Brain microvascular endothelial cell (primary cell): ENCODE measurements at regions not wholly inside any gene's neighbourhood (a gene's known extent, or its start where the extent isn't known, plus 50 kb on each side); places are given as distances from the start of the nearest gene placed in this dataset.
"Not testable (repeated sequence)": the region's sequence is repeated elsewhere in the genome, so short reads cannot be mapped to it uniquely, and the experiment has no call there.

Source experiments
- DNase-seq: peaks from one replicate; pipeline ENCODE4 v3.0.0-alpha.2; 2020
- H3K27ac ChIP-seq: fragments of 250-450 bp; sonication (Bioruptor Pico); 2 replicates; pipeline ENCODE4 v1.5.1; 2020; ENCODE audit warnings: mild to moderate bottlenecking, moderate library complexity
- H3K27me3 ChIP-seq: fragments of 250-450 bp; sonication (Bioruptor Pico); replicated peaks from 2 replicates; pipeline ENCODE4 v1.5.1; 2020; ENCODE audit warnings: mild to moderate bottlenecking
- H3K36me3 ChIP-seq: fragments of 250-450 bp; sonication (Bioruptor Pico); replicated peaks from 2 replicates; pipeline ENCODE4 v1.5.1; 2020; ENCODE audit warnings: mild to moderate bottlenecking
- H3K4me3 ChIP-seq: 2 replicates; pipeline ENCODE4 v1.5.1; 2011; ENCODE audit warnings: low read depth, mild to moderate bottlenecking, control low read depth, low read length, moderate library complexity
- in situ Hi-C: cut with HindIII; loops from 2 replicates; pipeline ENCODE4 v1.10.0; 2017; ENCODE audit warnings: low sequenced_read_pairs, low pct_ligation_motif_present
- TF ChIP-seq, protein P1 (sequence below): IDR thresholded peaks from 2 replicates; pipeline ENCODE4 v1.5.1; 2011; ENCODE audit warnings: low read depth, mild to moderate bottlenecking, moderate library complexity, low read length, control low read depth, inconsistent platforms; ENCODE audit errors: missing control alignments

DNA sequence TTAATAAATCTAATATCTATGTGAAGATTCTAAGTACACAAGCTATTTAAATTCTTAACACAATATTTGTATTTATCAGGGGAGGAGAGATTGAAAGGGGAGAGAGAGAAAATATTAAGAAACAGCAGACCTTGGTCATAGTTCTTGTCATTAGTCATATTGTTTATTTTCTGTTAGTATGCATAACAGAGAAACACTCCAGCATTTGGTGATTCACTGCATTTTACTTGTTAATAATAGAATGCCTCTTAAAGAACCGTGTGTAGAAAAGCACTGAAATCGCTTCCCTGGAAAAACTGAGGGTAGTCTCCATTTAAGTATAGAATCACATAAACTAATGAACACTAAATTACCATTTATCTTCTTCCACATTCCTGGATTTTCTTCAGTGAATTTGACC, 122.7 kb upstream of the TRPC6 start:
- DNase-seq, result peak; percentile 17
- TF ChIP-seq, protein P1, sequence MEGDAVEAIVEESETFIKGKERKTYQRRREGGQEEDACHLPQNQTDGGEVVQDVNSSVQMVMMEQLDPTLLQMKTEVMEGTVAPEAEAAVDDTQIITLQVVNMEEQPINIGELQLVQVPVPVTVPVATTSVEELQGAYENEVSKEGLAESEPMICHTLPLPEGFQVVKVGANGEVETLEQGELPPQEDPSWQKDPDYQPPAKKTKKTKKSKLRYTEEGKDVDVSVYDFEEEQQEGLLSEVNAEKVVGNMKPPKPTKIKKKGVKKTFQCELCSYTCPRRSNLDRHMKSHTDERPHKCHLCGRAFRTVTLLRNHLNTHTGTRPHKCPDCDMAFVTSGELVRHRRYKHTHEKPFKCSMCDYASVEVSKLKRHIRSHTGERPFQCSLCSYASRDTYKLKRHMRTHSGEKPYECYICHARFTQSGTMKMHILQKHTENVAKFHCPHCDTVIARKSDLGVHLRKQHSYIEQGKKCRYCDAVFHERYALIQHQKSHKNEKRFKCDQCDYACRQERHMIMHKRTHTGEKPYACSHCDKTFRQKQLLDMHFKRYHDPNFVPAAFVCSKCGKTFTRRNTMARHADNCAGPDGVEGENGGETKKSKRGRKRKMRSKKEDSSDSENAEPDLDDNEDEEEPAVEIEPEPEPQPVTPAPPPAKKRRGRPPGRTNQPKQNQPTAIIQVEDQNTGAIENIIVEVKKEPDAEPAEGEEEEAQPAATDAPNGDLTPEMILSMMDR, result no peak
- Histone ChIP-seq H3K4me3 (no peak overlapping the region), H3K27ac (no peak overlapping the region), H3K27me3 (no peaks in the 10 kb centered on the region), H3K36me3 (no peaks in the 10 kb centered on the region)
- in situ Hi-C loops, result no loop called here

DNA sequence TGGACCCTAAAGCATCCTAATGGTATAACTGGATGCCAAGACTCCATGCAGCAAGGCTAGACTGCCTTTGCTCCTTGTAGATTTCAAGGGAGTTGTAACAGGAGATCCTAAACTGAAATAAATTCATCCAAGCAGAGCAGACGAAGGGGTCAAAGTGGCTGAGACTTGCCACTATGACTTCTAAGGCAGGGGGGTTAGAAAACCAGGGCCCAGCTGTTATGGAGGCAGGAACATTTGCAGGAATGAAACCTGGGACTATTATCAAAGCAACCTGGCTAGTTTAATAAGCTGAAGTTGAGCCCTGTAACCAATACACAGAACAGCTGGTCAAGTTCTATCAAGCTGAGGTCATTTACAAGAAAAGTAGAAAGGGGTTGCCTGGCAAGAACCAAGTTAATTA, 122.2 kb upstream of the TRPC6 start:
- in situ Hi-C loops, result no loop called here
- TF ChIP-seq, protein P1, result no peak
- no peaks in the 10 kb centered on the region for H3K36me3 ChIP-seq
- no peaks in the 10 kb centered on the region for H3K27me3 ChIP-seq
- no peak for DNase-seq
- H3K27ac ChIP-seq, result no peak overlapping the region
- H3K4me3 ChIP-seq, result no peak overlapping the region

DNA sequence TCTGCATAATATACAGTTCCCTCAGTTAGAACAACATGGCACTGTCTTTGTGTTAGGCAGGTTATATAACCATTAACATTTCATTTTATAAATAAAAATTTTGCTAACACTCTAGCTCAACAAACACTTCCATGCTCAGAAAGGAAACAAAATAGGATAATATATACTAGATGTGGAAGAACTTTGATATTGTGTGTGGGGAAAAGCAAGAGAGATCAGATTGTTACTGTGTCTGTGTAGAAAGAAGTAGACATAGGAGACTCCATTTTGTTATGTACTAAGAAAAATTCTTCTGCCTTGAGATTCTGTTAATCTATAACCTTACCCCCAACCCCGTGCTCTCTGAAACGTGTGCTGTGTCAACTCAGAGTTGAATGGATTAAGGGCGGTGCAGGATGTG, 111.1 kb upstream of the TRPC6 start:
- in situ Hi-C loops, H3K36me3 ChIP-seq, H3K27ac ChIP-seq, H3K4me3 ChIP-seq, H3K27me3 ChIP-seq, DNase-seq: not testable (repeated sequence)

DNA sequence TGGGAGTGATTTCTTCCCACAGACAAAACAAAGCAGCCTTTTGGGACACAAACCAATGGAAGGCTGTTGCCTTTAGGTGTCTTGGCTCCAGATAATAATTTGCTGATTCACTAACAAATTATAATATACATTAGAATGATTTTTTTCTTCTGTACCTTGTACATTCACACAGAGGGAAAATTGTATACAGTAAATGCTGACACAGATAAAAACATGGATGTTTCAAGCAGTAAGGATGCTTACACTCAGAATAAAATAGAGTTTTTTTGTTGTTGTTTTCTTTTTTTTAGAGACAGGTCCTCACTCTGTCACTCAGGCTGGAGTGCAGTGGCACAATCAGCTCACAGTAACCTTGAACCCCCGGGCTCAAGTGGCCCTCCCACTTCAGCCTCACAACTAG, 109.2 kb upstream of the TRPC6 start:
- Histone ChIP-seq H3K27ac (no peak overlapping the region), H3K4me3 (no peak overlapping the region), H3K36me3 (no peaks in the 10 kb centered on the region), H3K27me3 (no peaks in the 10 kb centered on the region)
- DNase-seq, result no peak
- TF ChIP-seq, protein P1, result no peak
- in situ Hi-C loops, result no loop called here

DNA sequence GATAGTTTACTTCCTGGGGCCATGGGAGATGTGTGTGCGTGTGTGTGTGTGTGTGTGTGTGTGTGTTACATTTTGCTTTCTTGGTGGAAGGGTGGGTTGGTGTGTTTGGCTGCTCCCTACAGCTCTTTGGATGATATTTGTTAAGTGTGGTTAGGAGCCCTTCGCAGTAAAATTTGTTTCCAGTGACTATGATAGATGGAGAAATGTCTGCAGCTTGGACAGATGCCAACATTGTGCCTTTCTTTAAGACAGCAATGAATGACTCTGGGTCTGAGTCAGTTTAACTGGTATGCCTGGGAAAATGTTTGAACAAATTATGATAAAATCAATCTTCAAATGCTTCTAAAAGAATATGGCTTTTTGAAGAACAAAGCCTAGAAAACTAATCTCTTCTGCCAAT, 102.7 kb upstream of the TRPC6 start:
- peak; percentile 95 for DNase-seq
- TF ChIP-seq, protein P1, result no peak
- peak overlapping the region; percentile 67 for H3K27ac ChIP-seq
- H3K27me3 ChIP-seq, result no peaks in the 10 kb centered on the region
- in situ Hi-C loops, result no loop called here
- H3K36me3 ChIP-seq, result no peaks in the 10 kb centered on the region
- H3K4me3 ChIP-seq, result no peak overlapping the region

DNA sequence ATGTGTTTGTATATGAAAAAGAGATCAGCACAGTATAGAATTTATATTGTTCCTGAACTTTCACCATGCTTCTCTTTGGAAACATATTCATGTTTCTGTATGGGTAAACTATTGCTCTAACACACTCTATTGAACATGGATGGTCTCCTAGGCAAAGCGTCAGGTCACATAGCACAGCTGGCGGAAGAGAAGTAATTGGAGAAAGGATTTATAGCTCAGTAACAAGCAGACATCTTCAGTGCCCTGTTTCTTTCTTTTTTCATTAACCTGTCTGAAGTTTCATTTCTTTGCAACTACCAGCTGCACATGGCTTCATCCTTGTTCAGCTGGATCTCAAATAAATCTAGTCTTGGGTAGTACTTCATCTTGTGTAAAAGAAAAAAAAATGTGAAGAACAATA, 84.4 kb upstream of the TRPC6 start:
- DNase-seq, result no peak
- Histone ChIP-seq H3K27ac (no peak overlapping the region), H3K4me3 (no peak overlapping the region), H3K36me3 (no peaks in the 10 kb centered on the region), H3K27me3 (no peaks in the 10 kb centered on the region)
- in situ Hi-C loops, result no loop called here
- TF ChIP-seq, protein P1, result no peak
